ENCODE measurements at regions not wholly inside any gene's neighbourhood (a gene's known extent, or its start where the extent isn't known, plus 50 kb on each side); places are given as distances from the start of the nearest gene placed in this dataset.

- Histone ChIP-seq H3K79me2 (ENCODE audit: insufficient read depth) (no peaks in the 10 kb centered on the region), H2AFZ (no peak overlapping the region), H3K4me3 (no peak overlapping the region), H4K20me1 (ENCODE audit: insufficient read depth) (no peaks in the 10 kb centered on the region), H3K4me1 (ENCODE audit: insufficient read depth) (peaks cover 22% of the 10 kb centered on the region), H3K27me3 (replicated peaks; ENCODE audit: insufficient read depth) (no peaks in the 10 kb centered on the region), H3K36me3 (ENCODE audit: low read depth) (no peaks in the 10 kb centered on the region), H3K9ac (no peak overlapping the region), H3K9me3 (ENCODE audit: low read depth) (no peaks in the 10 kb centered on the region), H3K4me2 (ENCODE audit: unreplicated experiment) (no peak overlapping the region), H3F3A (ENCODE audit: insufficient read depth) (peaks cover 12% of the 10 kb centered on the region; the same call in 1 of the 2 replicates), H3K27ac (no peak overlapping the region), H3K9me2 (ENCODE audit: insufficient read depth) (no peaks in the 10 kb centered on the region)
- TF ChIP-seq EZH2 (IDR thresholded peaks at IDR 0.05; ENCODE audit: insufficient read depth, poor library complexity, severe bottlenecking): no peak
- TF ChIP-seq EZH2phosphoT487 (IDR thresholded peaks at IDR 0.05; ENCODE audit: insufficient read depth, low read depth): no peak
- in situ Hi-C loops (cut with MboI): no loop called here
- no peak for DNase-seq
- WGBS, 2 experiments (ENCODE audit: low coverage in 1 of 2, low lambda C conversion rate in 2 of 2, missing lambda C conversion rate in 2 of 2): 76 to 79% methylated on average over 4 of the region's 4 CpGs
Measured at GRCh38 chr13:97881556-97881955, 71.9 kb upstream of the IPO5 start.

DNA sequence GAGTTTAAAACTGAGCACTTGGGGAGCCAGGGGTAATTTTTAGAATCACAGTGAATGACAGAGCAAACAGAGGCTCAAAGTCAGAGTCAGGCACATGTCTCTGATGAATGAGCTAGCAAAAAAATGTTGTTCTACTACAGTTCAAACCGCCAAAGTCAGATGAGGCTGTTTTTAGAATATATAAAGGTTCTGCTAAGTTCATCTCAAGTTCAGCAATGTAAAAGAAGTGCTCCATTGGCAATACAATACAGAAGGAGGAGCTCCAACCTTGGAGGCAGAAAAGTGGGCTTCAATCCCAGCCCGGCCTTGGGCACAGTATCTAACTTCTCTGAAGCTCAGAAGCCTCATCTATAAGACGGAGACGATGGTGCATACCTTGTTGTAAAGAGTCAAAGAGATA lies 70.1 kb upstream of the IPO5 start:
- TF ChIP-seq EZH2 (IDR thresholded peaks at IDR 0.05; ENCODE audit: insufficient read depth, poor library complexity, severe bottlenecking) (no peak), EZH2phosphoT487 (IDR thresholded peaks at IDR 0.05; ENCODE audit: insufficient read depth, low read depth) (no peak)
- Histone ChIP-seq H3K27me3 (replicated peaks; ENCODE audit: insufficient read depth) (no peaks in the 10 kb centered on the region), H3K4me3 (no peak overlapping the region), H3K9ac (no peak overlapping the region), H4K20me1 (ENCODE audit: insufficient read depth) (no peaks in the 10 kb centered on the region), H3F3A (ENCODE audit: insufficient read depth) (peaks cover 12% of the 10 kb centered on the region; the same call in 1 of the 2 replicates), H2AFZ (no peak overlapping the region), H3K9me2 (ENCODE audit: insufficient read depth) (no peaks in the 10 kb centered on the region), H3K36me3 (ENCODE audit: low read depth) (no peaks in the 10 kb centered on the region), H3K9me3 (ENCODE audit: low read depth) (no peaks in the 10 kb centered on the region), H3K79me2 (ENCODE audit: insufficient read depth) (no peaks in the 10 kb centered on the region), H3K4me2 (ENCODE audit: unreplicated experiment) (no peak overlapping the region), H3K4me1 (ENCODE audit: insufficient read depth) (peaks cover 22% of the 10 kb centered on the region), H3K27ac (no peak overlapping the region)
- WGBS, 2 experiments (ENCODE audit: low coverage in 1 of 2, low lambda C conversion rate in 2 of 2, missing lambda C conversion rate in 2 of 2): 85 to 88% methylated on average over 4 of the region's 4 CpGs
- DNase-seq: no peak
- in situ Hi-C loops (cut with MboI): no loop called here

GRCh38 chr13:97884707-97885468 lies 68.6 kb upstream of the IPO5 start:
- H3K4me3 ChIP-seq: no peak overlapping the region
- H3K27me3 ChIP-seq (replicated peaks; ENCODE audit: insufficient read depth): no peaks in the 10 kb centered on the region
- H3K36me3 ChIP-seq (ENCODE audit: low read depth): no peaks in the 10 kb centered on the region
- WGBS, 2 experiments (ENCODE audit: low coverage in 1 of 2, low lambda C conversion rate in 2 of 2, missing lambda C conversion rate in 2 of 2): 74 to 81% methylated on average over 9 of the region's 9 CpGs
- H3K9ac ChIP-seq: no peak overlapping the region
- no peaks in the 10 kb centered on the region for H3K9me3 ChIP-seq (ENCODE audit: low read depth)
- H3F3A ChIP-seq (ENCODE audit: insufficient read depth): peaks cover 16% of the 10 kb centered on the region; the same call in 1 of the 2 replicates
- H4K20me1 ChIP-seq (ENCODE audit: insufficient read depth): no peaks in the 10 kb centered on the region
- TF ChIP-seq EZH2 (IDR thresholded peaks at IDR 0.05; ENCODE audit: insufficient read depth, poor library complexity, severe bottlenecking) (no peak), EZH2phosphoT487 (IDR thresholded peaks at IDR 0.05; ENCODE audit: insufficient read depth, low read depth) (no peak)
- no peaks in the 10 kb centered on the region for H3K9me2 ChIP-seq (ENCODE audit: insufficient read depth)
- no peak overlapping the region for H3K27ac ChIP-seq
- no peak for DNase-seq
- H3K79me2 ChIP-seq (ENCODE audit: insufficient read depth): no peaks in the 10 kb centered on the region
- H2AFZ ChIP-seq: no peak overlapping the region
- H3K4me1 ChIP-seq (ENCODE audit: insufficient read depth): peaks cover 16% of the 10 kb centered on the region
- H3K4me2 ChIP-seq (ENCODE audit: unreplicated experiment): no peak overlapping the region
- in situ Hi-C loops (cut with MboI): no loop called here

- Histone ChIP-seq H3K4me1 (ENCODE audit: insufficient read depth) (peaks cover 12% of the 10 kb centered on the region), H3K9me3 (ENCODE audit: low read depth) (no peaks in the 10 kb centered on the region), H3K9ac (no peak overlapping the region), H3K4me2 (ENCODE audit: unreplicated experiment) (no peak overlapping the region), H2AFZ (no peak overlapping the region), H3K36me3 (ENCODE audit: low read depth) (no peaks in the 10 kb centered on the region), H3F3A (ENCODE audit: insufficient read depth) (peaks cover 11% of the 10 kb centered on the region; the same call in 1 of the 2 replicates), H3K4me3 (no peak overlapping the region), H4K20me1 (ENCODE audit: insufficient read depth) (no peaks in the 10 kb centered on the region), H3K27ac (no peak overlapping the region), H3K79me2 (ENCODE audit: insufficient read depth) (no peaks in the 10 kb centered on the region), H3K9me2 (ENCODE audit: insufficient read depth) (no peaks in the 10 kb centered on the region), H3K27me3 (replicated peaks; ENCODE audit: insufficient read depth) (no peaks in the 10 kb centered on the region)
- in situ Hi-C loops (cut with MboI): no loop called here
- no peak for DNase-seq
- WGBS, 2 experiments (ENCODE audit: low coverage in 1 of 2, low lambda C conversion rate in 2 of 2, missing lambda C conversion rate in 2 of 2): 70 to 71% methylated on average over 2 of the region's 2 CpGs
- TF ChIP-seq EZH2 (IDR thresholded peaks at IDR 0.05; ENCODE audit: insufficient read depth, poor library complexity, severe bottlenecking): no peak
- TF ChIP-seq EZH2phosphoT487 (IDR thresholded peaks at IDR 0.05; ENCODE audit: insufficient read depth, low read depth): no peak
Measured at GRCh38 chr13:97885641-97886040, 67.8 kb upstream of the IPO5 start.
